Posterior vena cava (tissue), 2 donors: ENCODE measurements at regions not wholly inside any gene's neighbourhood (a gene's known extent, or its start where the extent isn't known, plus 50 kb on each side); places are given as distances from the start of the nearest gene placed in this dataset.

Experiments used
- DNase-seq: peaks from one replicate; pipeline ENCODE4 v3.0.0-alpha.2; 2020; ENCODE audit warnings: low spot score
- intact Hi-C, 2 donors: fragments of 100-400 bp; cut with DNase I; formaldehyde crosslinking; loops; one replicate each; pipeline versions ENCODE4 v1.14.1 to v1.14.2; 2022 to 2023
- donor health status: DM: yes; HTN: yes; CAD: no.
- donor health status: DM: yes; HTN: yes; CAD: no.

DNA sequence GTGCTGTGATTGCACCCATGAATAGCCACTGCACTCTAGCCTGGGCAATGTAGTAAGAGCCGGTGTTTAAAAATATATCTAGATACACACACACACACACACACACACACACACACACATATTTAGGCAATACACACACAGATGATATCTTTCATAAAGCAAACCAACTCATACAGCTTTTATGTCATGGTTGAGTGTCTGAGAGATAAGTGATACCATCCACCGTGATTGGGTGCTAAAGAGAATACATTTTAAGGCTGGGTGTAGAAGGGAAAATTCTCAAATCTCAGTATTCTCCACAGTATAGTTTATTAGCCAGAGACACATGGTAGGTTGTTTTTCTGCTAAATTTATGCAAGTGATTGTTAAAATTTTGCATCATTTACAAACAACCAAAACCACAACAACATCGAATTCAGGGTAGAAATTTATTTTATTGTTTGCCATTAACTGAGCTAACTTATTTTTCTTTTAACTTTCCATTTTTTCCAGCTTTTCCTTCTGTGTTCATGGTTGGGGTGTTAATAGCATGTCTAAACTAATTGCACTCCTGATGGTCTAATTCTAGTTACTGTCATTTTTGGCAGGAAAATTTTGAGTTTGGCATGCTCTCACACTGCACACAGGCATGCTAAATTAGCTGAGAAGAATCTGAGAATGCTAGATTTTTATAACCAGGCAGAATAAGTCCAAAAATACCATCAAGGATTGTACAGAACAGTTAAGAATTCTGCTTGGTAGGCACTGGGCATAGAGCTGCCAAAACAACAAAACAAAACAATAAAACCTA lies 57.9 kb upstream of the SYPL1 start:
- no peak for DNase-seq
- intact Hi-C loops = loop anchor here in 1 of 2 donors (10.0 kb wide), 2 partner anchors 485 to 565 kb away; no protein-coding TSS in a partner anchor

DNA sequence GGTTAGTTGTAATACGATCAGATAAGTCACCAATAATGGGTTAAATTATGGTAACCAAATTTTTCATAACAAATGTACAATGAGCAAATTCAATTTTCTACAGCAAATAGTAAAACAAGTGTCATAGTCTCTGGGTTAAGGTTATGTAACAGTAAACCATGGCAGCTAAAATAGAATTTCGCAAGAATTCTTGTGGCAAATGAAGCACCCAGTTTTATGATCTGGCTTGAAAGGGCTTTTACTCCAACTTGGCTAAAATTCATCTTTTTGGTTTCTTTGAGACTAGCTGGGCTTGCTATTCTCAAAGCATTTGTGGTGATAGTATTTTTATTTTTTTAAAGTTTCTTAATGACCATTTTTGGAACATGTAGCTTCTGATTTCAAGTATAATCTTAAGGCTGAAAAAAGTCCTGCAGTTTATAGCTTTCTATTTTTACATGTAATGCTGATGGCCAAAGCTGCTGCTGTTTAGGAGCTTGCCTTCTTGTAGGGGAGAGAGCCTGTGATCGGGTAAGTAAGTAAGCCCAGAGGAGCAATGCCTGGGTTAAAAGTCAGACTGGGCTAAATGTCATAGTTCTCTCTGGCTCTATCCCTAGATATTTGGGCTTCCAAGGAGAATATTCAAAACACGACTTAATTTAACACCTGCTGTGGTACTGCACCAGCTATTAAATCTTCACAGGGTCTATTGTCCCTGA lies 55.5 kb upstream of the SYPL1 start:
- DNase-seq = no peak
- intact Hi-C loops = no loop called here

DNA sequence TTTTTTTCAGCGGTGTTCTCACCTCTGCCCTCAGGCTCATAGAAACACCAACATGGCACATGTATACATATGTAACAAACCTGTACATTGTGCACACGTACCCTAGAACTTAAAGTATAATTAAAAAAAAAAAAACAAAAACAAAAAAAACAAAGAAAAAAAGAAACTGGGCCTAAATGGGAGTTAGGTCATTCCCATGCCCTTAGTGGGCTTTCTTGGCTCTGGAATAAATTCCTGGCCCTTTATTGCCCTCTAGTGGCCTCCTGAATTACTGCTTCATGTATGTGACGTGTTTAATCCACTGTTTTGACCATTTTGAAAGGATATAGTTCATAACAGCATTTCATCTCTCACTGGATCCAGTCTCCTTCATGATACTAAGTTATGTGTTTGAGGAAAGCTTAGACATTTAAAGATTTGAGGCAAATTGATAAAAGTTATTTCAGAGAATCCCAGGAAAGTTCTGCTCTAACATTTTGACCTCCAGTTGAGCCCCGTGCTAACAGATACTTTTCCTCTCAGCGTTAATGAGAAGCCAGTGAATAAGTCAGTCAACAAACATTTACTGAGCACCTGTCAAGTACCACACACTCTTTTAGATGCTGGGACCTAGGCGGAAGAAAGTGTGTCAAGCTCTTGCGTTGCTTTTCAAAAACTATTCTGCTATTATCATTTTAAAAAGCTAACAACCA lies 54.7 kb upstream of the SYPL1 start:
- intact Hi-C loops = no loop called here

DNA sequence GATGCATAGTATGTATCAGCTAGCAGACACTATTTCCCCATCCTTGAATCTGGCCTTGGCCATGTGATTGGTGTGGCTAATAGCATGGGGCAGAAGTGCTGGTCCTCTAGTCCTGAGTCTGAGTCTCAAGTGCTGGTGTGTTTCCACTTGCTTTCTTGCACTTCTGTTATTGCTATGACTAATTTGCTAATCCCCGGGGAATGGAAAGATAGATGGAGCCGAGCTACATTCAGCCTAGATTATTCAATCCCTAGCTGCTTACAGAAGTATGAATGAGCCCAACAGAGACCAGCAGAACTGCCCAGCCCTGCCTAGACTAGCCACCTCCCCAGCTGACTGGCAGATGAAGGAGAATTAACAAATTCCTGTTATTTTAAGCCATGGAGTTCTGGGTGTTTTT lies 53.2 kb upstream of the SYPL1 start:
- intact Hi-C loops = no loop called here
- no peak for DNase-seq

More for the DNA sequence above, 54.7 kb upstream of the SYPL1 start:
- no peak for DNase-seq

- intact Hi-C loops = no loop called here
- no peak for DNase-seq
Observed at GRCh38 chr7:106163257-106163656, 51.1 kb upstream of the SYPL1 start.
